Karpas-422 (cell line): ENCODE measurements at regions not wholly inside any gene's neighbourhood (a gene's known extent, or its start where the extent isn't known, plus 50 kb on each side); places are given as distances from the start of the nearest gene placed in this dataset.

Experiments
- DNase-seq: peaks from one replicate; pipeline ENCODE4 v3.0.0-alpha.2; 2015
- H2AFZ ChIP-seq: fragments of 200-600 bp; sonication (generic); 2 replicates; pipeline ENCODE4 v1.6.1; 2014; ENCODE audit warnings: antibody characterized with exemption, low read length, mixed read lengths
- H3K27ac ChIP-seq: fragments of 200-600 bp; sonication (generic); 2 replicates; pipeline ENCODE4 v1.5.1; 2014; ENCODE audit warnings: mild to moderate bottlenecking, low read length, moderate library complexity
- H3K27me3 ChIP-seq: fragments of 200-600 bp; sonication (generic); 2 replicates; pipeline ENCODE4 v1.6.1; 2014; ENCODE audit warnings: low read length, mixed read lengths
- H3K36me3 ChIP-seq: fragments of 200-600 bp; sonication (generic); 2 replicates; pipeline ENCODE4 v1.6.1; 2014; ENCODE audit warnings: low read length, mixed read lengths; ENCODE audit not compliant: insufficient read depth
- H3K4me1 ChIP-seq: fragments of 200-600 bp; sonication (generic); 2 replicates; pipeline ENCODE4 v1.6.1; 2014; ENCODE audit warnings: mild to moderate bottlenecking, low read length, mixed read lengths
- H3K4me2 ChIP-seq: fragments of 200-600 bp; sonication (generic); 2 replicates; pipeline ENCODE4 v1.6.1; 2014; ENCODE audit warnings: low read length, low read depth, mild to moderate bottlenecking; ENCODE audit not compliant: poor library complexity, severe bottlenecking
- H3K4me3 ChIP-seq: fragments of 200-600 bp; sonication (generic); 2 replicates; pipeline ENCODE4 v1.5.1; 2014; ENCODE audit warnings: mild to moderate bottlenecking, antibody characterized with exemption, low read length, mixed read lengths
- H3K79me2 ChIP-seq: fragments of 200-600 bp; sonication (generic); 2 replicates; pipeline ENCODE4 v1.6.1; 2014; ENCODE audit warnings: mild to moderate bottlenecking, low read length, mixed read lengths
- H3K9ac ChIP-seq: fragments of 200-600 bp; sonication (generic); 2 replicates; pipeline ENCODE4 v1.6.0; 2014; ENCODE audit warnings: low read length
- H3K9me2 ChIP-seq: fragments of 200-600 bp; sonication (generic), shearing (Covaris generic); replicated peaks from 2 replicates; pipeline ENCODE4 v1.6.0; 2014; ENCODE audit warnings: mild to moderate bottlenecking, low read length, moderate library complexity; ENCODE audit not compliant: insufficient read depth
- H3K9me3 ChIP-seq: fragments of 300-700, 200-600 bp; sonication (generic); 2 replicates; pipeline ENCODE4 v1.6.1; 2014; ENCODE audit warnings: low read length, mixed read lengths
- H4K20me1 ChIP-seq: fragments of 200-600 bp; sonication (generic); 2 replicates; pipeline ENCODE4 v1.6.1; 2014; ENCODE audit warnings: mild to moderate bottlenecking, antibody characterized with exemption, low read length, low read depth; ENCODE audit not compliant: insufficient read depth

DNA sequence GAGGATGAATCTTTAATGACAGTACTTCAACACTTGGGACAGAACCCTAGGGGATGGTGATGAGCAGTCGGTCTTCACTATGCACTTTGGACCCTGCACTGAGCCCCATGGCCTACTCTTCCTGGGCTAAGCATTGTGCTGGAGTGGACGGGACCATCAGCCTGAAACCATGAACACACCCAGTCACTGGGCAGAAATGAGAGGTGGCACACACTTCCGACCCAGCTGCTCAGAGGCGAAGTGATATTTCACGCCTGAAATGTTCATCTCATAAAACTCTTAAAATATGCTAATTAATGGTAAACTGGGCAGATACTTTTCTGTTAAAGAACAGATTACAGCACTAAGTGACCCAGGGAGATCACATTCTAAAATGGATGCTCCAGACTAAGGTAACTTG is 150.3 kb upstream of the NDUFV2 start:
- H3K79me2 ChIP-seq = no peaks in the 10 kb centered on the region
- no peaks in the 10 kb centered on the region for H3K9me2 ChIP-seq
- no peak overlapping the region for H3K4me3 ChIP-seq
- no peaks in the 10 kb centered on the region for H4K20me1 ChIP-seq
- H2AFZ ChIP-seq = no peak overlapping the region
- no peak overlapping the region for H3K27ac ChIP-seq
- H3K9me3 ChIP-seq = no peaks in the 10 kb centered on the region
- no peak overlapping the region for H3K9ac ChIP-seq
- H3K27me3 ChIP-seq = no peaks in the 10 kb centered on the region
- H3K4me2 ChIP-seq = no peak overlapping the region
- H3K36me3 ChIP-seq = no peaks in the 10 kb centered on the region
- H3K4me1 ChIP-seq = no peaks in the 10 kb centered on the region
- no peak for DNase-seq

DNA sequence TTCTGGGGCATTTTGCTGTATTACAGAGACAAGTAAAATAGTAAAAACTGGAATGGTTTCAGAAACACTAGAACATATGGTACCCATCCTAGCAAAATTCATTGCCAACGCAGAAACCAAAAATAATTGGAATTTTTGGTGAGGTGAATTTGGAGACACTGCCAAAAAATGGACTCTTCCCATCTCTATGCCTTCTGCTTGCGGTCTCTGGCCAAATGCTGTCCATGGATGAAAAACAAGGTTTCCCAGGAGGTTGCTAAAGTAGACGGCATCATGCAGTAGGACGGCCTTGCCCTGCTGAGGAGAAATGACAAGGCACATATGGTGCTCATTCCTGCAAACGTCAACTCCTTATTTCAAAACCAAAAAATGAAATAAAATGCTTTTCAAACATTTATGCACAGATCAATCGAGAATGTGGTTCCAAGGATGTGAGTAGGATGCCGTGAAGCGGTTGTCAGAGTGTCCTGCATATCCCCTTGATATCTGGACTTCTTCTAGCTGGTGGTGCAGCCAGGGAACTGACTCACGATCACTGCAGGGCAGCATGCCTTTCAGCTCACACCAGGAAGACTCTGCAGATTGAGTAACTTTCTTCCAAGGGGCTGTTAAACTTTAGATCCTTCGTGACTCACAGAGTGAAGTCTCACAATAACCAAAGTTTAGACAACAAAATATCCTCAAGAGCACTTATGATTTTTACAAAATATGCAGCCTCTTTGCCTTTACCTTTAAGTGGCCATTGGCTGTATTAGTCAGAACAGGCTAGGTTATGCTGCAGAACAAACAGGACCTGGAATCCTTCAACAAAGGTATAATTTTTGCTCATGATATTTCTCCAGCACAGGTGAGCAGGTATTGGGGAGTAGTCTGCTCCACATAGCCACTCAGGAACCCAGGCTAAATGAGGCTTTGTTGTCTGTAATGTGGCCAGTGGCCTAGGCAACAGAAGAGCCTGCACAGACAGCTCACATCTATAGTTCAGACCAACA is 149.4 kb upstream of the NDUFV2 start:
- Histone ChIP-seq H3K9me2 (no peaks in the 10 kb centered on the region), H3K4me3 (no peak overlapping the region), H3K9me3 (no peaks in the 10 kb centered on the region), H3K79me2 (no peaks in the 10 kb centered on the region), H3K36me3 (no peaks in the 10 kb centered on the region), H3K27me3 (no peaks in the 10 kb centered on the region), H3K4me1 (no peaks in the 10 kb centered on the region), H3K4me2 (no peak overlapping the region), H3K27ac (no peak overlapping the region), H4K20me1 (no peaks in the 10 kb centered on the region), H3K9ac (no peak overlapping the region), H2AFZ (no peak overlapping the region)
- no peak for DNase-seq

DNA sequence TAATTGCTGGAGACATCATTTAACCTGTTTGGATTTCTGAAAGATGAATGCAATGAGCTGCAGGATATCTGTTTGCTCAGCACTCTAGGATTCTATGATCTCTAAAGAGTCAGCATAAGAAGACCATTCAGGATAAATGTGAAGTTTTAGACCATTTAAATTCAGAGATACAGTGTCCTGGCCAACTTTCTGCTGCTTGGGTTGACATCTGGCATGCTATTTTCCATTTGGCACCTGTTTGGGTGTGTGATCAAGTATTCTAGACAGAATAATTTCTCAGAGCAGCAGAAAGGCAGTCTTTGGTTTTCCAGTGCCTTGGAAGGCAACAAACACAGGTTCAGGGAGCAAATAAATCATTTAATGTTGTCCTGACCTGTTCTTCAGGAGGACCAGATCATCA is 144.8 kb upstream of the NDUFV2 start:
- H3K9ac ChIP-seq = no peak overlapping the region
- H3K4me2 ChIP-seq = no peak overlapping the region
- no peak overlapping the region for H2AFZ ChIP-seq
- no peaks in the 10 kb centered on the region for H3K9me2 ChIP-seq
- H3K36me3 ChIP-seq = no peaks in the 10 kb centered on the region
- no peak for DNase-seq
- no peak overlapping the region for H3K4me3 ChIP-seq
- H3K4me1 ChIP-seq = no peaks in the 10 kb centered on the region
- H4K20me1 ChIP-seq = no peaks in the 10 kb centered on the region
- H3K79me2 ChIP-seq = no peaks in the 10 kb centered on the region
- no peaks in the 10 kb centered on the region for H3K9me3 ChIP-seq
- no peak overlapping the region for H3K27ac ChIP-seq
- no peaks in the 10 kb centered on the region for H3K27me3 ChIP-seq

DNA sequence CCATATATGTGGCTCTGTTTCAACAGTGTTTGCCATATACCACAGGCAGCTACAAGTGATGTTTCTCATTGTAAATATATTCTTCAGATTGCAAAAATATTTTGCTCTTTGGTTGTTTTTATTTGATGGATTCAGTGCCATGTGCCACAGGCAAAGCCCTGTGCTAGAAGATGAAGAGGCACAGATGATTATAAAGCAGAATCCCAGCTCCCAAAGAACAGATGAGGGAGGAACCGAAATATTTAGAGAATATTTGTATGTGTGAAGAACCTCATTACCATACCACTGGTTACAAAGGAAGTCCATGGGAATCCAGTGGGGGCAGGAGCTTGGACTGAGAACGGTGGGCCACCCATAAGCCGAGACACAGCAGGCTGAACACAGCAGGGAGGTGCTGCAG is 143.8 kb upstream of the NDUFV2 start:
- Histone ChIP-seq H2AFZ (no peak overlapping the region), H3K4me1 (no peaks in the 10 kb centered on the region), H3K27ac (no peak overlapping the region), H3K9ac (no peak overlapping the region), H4K20me1 (no peaks in the 10 kb centered on the region), H3K4me3 (no peak overlapping the region), H3K4me2 (no peak overlapping the region), H3K79me2 (no peaks in the 10 kb centered on the region), H3K9me2 (no peaks in the 10 kb centered on the region), H3K9me3 (no peaks in the 10 kb centered on the region), H3K36me3 (no peaks in the 10 kb centered on the region), H3K27me3 (no peaks in the 10 kb centered on the region)
- DNase-seq = no peak

DNA sequence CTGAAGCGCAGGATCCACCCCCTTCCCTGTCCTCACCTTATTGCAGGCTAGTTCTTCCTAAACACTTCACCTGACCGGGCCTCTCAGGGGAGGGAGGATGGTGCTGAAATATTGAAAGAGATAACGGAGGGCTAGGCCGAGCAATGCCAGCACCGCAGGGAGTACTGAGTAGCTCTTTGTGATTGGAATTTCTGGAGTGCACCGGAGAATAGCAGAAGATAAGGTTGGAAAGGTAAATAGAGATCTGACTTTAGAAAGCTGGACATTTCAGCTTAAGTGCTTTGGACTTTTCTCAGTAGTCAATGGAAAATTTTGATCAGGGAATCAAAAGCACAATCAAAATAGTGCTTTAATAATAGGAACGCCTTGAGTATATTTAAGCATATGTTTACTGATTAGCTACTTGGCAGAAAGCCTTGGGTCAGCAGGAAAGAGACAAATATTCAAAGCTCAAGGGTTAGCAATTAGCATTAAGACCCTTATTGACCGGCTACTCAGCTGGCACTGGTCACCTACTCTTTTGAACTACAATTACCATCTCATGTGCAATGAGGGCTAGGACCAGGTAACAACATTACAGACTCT is 142.9 kb upstream of the NDUFV2 start:
- no peak overlapping the region for H2AFZ ChIP-seq
- H3K4me3 ChIP-seq = no peak overlapping the region
- no peak overlapping the region for H3K4me2 ChIP-seq
- no peaks in the 10 kb centered on the region for H3K27me3 ChIP-seq
- H4K20me1 ChIP-seq = no peaks in the 10 kb centered on the region
- no peaks in the 10 kb centered on the region for H3K36me3 ChIP-seq
- no peak overlapping the region for H3K27ac ChIP-seq
- DNase-seq = no peak
- H3K9me2 ChIP-seq = no peaks in the 10 kb centered on the region
- no peaks in the 10 kb centered on the region for H3K79me2 ChIP-seq
- H3K4me1 ChIP-seq = no peaks in the 10 kb centered on the region
- no peak overlapping the region for H3K9ac ChIP-seq
- no peaks in the 10 kb centered on the region for H3K9me3 ChIP-seq

DNA sequence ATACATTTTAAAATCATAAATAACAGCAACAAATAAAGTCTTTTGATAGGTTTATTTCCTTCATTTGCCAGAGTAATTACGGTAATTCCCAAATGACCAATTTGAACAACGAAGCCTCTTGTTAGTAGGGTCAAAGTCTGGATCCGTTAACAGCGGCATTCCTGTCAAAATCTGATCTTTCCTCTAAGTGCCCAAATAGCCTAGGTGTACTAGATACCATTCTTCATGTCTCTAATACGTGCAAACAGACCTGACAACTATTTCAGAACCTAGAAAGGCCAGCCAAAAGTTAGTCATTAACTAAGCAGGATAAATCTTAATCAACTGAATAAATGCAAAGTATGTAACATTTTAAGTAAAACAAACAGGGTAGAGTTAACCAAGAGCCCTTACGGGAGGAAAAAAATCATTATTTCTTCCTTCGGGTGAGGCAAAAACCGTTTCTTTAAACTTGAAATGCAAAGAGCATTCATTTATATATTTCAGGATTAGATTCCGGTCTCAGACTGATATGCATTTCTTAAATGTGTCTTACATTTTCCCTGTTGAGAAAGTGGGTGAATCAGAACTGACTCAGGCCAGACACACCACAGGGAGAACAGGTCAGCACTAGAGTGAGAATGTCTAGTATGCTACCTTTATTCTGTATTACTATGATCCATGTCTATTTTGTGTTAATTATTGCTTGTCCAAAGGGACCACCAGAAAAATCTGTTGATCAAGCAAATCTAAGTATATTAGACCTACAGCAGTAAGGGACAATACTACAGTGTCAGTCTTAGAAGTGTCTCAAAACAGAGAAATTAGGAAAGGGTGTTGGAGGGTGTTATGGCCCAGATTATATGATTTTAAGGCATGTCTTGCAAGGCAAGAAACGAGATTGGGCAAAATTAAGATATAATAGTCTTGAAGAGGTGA is 141.5 kb upstream of the NDUFV2 start:
- no peaks in the 10 kb centered on the region for H3K9me3 ChIP-seq
- no peaks in the 10 kb centered on the region for H3K4me1 ChIP-seq
- H3K4me2 ChIP-seq = no peak overlapping the region
- H3K79me2 ChIP-seq = no peaks in the 10 kb centered on the region
- no peak overlapping the region for H3K4me3 ChIP-seq
- no peaks in the 10 kb centered on the region for H4K20me1 ChIP-seq
- DNase-seq = no peak
- no peak overlapping the region for H3K9ac ChIP-seq
- H2AFZ ChIP-seq = no peak overlapping the region
- H3K27me3 ChIP-seq = no peaks in the 10 kb centered on the region
- H3K27ac ChIP-seq = no peak overlapping the region
- H3K9me2 ChIP-seq = no peaks in the 10 kb centered on the region
- no peaks in the 10 kb centered on the region for H3K36me3 ChIP-seq

DNA sequence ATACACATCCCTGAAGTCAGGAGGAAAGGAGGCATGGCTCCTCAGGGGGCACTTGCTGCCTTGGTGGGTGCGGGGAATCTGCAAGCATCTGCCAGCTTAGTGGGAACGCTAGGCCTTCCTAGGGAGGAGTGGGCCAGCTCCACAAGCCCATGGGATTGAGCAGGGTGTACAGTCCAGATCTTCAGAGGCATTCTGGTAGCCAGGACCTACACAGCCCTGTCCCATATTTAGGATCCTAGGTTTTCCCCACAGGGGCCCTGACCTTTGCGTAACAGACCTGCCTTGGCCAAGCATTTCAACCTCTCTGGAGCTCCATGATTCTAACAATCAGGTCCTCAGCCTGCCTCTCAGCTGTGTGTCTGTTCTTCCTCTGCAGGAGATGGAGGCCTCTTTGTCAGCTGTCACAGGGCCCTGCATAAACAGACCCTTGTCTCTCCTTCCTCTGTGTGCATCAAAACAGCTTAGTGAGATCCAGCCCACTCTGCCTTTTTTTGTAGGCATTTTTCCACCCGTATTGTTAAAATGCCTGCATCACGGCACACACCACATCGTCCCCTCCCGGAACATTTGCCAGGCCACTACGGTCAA is 140.2 kb upstream of the NDUFV2 start:
- no peak overlapping the region for H3K4me2 ChIP-seq
- H3K9me3 ChIP-seq = no peaks in the 10 kb centered on the region
- H3K9me2 ChIP-seq = no peaks in the 10 kb centered on the region
- no peaks in the 10 kb centered on the region for H4K20me1 ChIP-seq
- no peak overlapping the region for H3K9ac ChIP-seq
- DNase-seq = no peak
- no peaks in the 10 kb centered on the region for H3K79me2 ChIP-seq
- H3K27me3 ChIP-seq = no peaks in the 10 kb centered on the region
- H2AFZ ChIP-seq = no peak overlapping the region
- H3K4me3 ChIP-seq = no peak overlapping the region
- H3K36me3 ChIP-seq = no peaks in the 10 kb centered on the region
- no peaks in the 10 kb centered on the region for H3K4me1 ChIP-seq
- no peak overlapping the region for H3K27ac ChIP-seq
